ENCODE measurements at regions not wholly inside any gene's neighbourhood (a gene's known extent, or its start where the extent isn't known, plus 50 kb on each side); places are given as distances from the start of the nearest gene placed in this dataset.

DNA sequence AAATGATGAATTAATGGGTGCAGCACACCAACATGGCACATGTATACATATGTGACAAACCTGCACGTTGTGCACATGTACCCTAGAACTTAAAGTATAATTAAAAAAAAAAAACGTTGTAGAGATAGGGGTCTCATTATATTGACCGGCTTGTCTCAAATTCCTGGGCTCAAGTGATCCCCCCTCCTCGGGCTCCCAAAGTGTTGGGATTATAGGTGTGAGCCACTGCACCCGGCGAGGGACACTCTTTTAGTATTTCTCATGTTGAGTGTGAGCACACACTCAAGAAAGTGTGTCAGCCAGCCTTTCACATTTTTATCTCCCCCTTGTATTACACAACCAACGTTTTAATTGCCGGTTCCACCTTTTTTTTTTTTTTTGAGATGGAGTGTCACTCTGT, 87.7 kb upstream of the SPIN1 start:
- Histone ChIP-seq H3K36me3 (ENCODE audit: control insufficient read depth, insufficient read depth, low read length) (no peaks in the 10 kb centered on the region), H3K9me3 (ENCODE audit: control insufficient read depth in 2 of 2, low read length in 2 of 2) (no peaks in the 10 kb centered on the region), H3K4me3 (ENCODE audit: low read depth, low read length) (no peak overlapping the region), H3K27me3 (ENCODE audit: control insufficient read depth, insufficient read depth, low read length) (no peaks in the 10 kb centered on the region), H3K4me1 (ENCODE audit: control insufficient read depth, insufficient read depth, low read length, poor library complexity, severe bottlenecking) (peaks cover 8% of the 10 kb centered on the region), H3K27ac (ENCODE audit: insufficient read depth, low read length, poor library complexity, severe bottlenecking) (no peak overlapping the region)
- Mint-ChIP-seq H3K4me1 (peaks cover 11 to 18% (median 14%) of the 10 kb centered on the region in 4 donors), H3K4me3 (no peak overlapping the region), H3K36me3 (no peaks in the 10 kb centered on the region), H3K27ac (no peak overlapping the region), H3K9me3 (peaks cover 0 to 4% (median 0%) of the 10 kb centered on the region in 7 donors), H3K27me3 (no peaks in the 10 kb centered on the region)
- DNase-seq (no peak), ATAC-seq (ENCODE audit: low read depth in 2 of 2) (no peak)

DNA sequence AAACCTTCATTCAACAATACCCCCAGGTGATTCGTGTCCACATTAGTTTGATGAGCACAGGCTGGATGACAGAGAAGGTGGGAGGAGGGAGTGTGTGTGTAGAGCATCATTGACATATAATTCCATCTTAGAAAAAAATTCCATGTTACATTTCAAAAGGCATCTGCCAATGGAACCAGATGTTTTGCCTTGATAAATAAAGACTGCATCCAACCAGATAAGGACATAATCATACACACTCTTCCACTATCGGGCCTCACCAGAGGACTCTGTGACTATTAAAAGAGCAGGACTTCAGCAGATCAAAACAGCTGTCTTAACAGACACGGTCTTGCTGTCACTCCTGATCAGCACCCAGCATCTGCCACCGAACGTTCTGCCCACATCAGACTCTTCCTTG, 96.4 kb upstream of the SPIN1 start:
- peaks cover 12% of the 10 kb centered on the region for H3K27me3 Mint-ChIP-seq
- no peak overlapping the region for H3K27ac Mint-ChIP-seq
- Histone ChIP-seq H3K9me3 (ENCODE audit: control insufficient read depth in 2 of 2, low read length in 2 of 2) (no peaks in the 10 kb centered on the region), H3K36me3 (ENCODE audit: control insufficient read depth, insufficient read depth, low read length) (no peaks in the 10 kb centered on the region), H3K4me1 (ENCODE audit: control insufficient read depth, insufficient read depth, low read length, poor library complexity, severe bottlenecking) (no peaks in the 10 kb centered on the region), H3K27me3 (ENCODE audit: control insufficient read depth, insufficient read depth, low read length) (no peaks in the 10 kb centered on the region), H3K4me3 (ENCODE audit: low read depth, low read length) (no peak overlapping the region), H3K27ac (ENCODE audit: insufficient read depth, low read length, poor library complexity, severe bottlenecking) (no peak overlapping the region)
- H3K36me3 Mint-ChIP-seq, result no peaks in the 10 kb centered on the region
- H3K4me1 Mint-ChIP-seq, result no peaks in the 10 kb centered on the region
- no peak overlapping the region for H3K4me3 Mint-ChIP-seq
- no peak for ATAC-seq (ENCODE audit: low read depth in 2 of 2)
- no peaks in the 10 kb centered on the region for H3K9me3 Mint-ChIP-seq
- DNase-seq, result no peak

DNA sequence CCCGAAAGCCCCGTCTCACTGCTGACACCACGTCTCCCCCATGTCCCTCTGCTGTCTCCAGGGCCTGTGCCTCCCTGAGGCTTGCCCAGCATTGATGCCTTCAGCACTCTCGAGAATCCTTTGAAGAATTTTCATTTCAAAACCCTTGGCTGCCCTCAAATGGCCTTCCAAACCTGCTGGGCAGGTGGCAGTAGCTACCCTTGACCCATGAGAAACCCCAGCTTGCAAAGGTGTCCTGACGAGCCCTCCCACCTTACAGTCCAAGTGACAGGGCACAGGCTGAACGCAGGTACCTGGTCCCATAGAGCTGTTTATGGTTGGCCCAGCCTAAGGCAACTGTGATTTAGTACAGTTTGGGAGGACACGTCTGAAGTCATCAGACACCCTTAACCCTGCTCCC, 97.2 kb upstream of the SPIN1 start:
- no peak for ATAC-seq (ENCODE audit: low read depth in 2 of 2)
- H3K27ac ChIP-seq (ENCODE audit: insufficient read depth, low read length, poor library complexity, severe bottlenecking), result no peak overlapping the region
- peaks cover 16% of the 10 kb centered on the region for H3K27me3 Mint-ChIP-seq
- H3K4me1 ChIP-seq (ENCODE audit: control insufficient read depth, insufficient read depth, low read length, poor library complexity, severe bottlenecking), result no peaks in the 10 kb centered on the region
- no peak overlapping the region for H3K27ac Mint-ChIP-seq
- no peaks in the 10 kb centered on the region for H3K4me1 Mint-ChIP-seq
- no peaks in the 10 kb centered on the region for H3K36me3 Mint-ChIP-seq
- no peak overlapping the region for H3K4me3 ChIP-seq (ENCODE audit: low read depth, low read length)
- DNase-seq, result no peak
- no peaks in the 10 kb centered on the region for H3K36me3 ChIP-seq (ENCODE audit: control insufficient read depth, insufficient read depth, low read length)
- no peaks in the 10 kb centered on the region for H3K9me3 ChIP-seq (ENCODE audit: control insufficient read depth in 2 of 2, low read length in 2 of 2)
- no peaks in the 10 kb centered on the region for H3K27me3 ChIP-seq (ENCODE audit: control insufficient read depth, insufficient read depth, low read length)
- H3K4me3 Mint-ChIP-seq, result no peak overlapping the region
- H3K9me3 Mint-ChIP-seq, result no peaks in the 10 kb centered on the region

DNA sequence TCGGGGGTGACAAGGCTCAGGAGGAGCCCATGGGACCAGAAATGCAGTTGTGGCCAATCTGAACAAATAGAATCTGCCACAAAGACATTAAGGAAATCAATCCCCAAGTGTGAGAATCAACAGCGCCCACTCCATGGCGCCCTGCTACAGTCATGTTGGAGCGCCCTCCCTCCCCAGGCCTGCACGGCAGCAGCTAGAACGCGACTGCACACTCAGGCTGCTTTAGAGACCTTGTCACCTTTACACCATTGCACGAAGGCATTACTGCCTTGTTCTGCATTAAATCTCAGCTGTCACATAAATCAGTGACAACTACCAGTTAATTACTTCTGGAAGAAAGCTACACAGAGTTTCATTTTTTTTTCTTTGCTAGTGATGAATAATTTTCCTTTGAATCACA, 98.7 kb upstream of the SPIN1 start:
- H3K27me3 ChIP-seq (ENCODE audit: control insufficient read depth, insufficient read depth, low read length), result no peaks in the 10 kb centered on the region
- no peak for ATAC-seq (ENCODE audit: low read depth in 2 of 2)
- H3K27me3 Mint-ChIP-seq, result peaks cover 23% of the 10 kb centered on the region
- peaks cover 0 to 5% (median 0%) of the 10 kb centered on the region in 4 donors for H3K4me1 Mint-ChIP-seq
- peaks cover 0 to 5% of the 10 kb centered on the region in 2 experiments for H3K9me3 ChIP-seq (ENCODE audit: control insufficient read depth in 2 of 2, low read length in 2 of 2)
- H3K36me3 Mint-ChIP-seq, result no peaks in the 10 kb centered on the region
- no peak overlapping the region for H3K27ac ChIP-seq (ENCODE audit: insufficient read depth, low read length, poor library complexity, severe bottlenecking)
- H3K4me1 ChIP-seq (ENCODE audit: control insufficient read depth, insufficient read depth, low read length, poor library complexity, severe bottlenecking), result no peaks in the 10 kb centered on the region
- peaks cover 0 to 7% (median 0%) of the 10 kb centered on the region in 7 donors for H3K9me3 Mint-ChIP-seq
- no peak overlapping the region for H3K4me3 Mint-ChIP-seq
- H3K4me3 ChIP-seq (ENCODE audit: low read depth, low read length), result no peak overlapping the region
- no peak for DNase-seq
- peak overlapping the region in 1 of 3 donors; percentile 47 for H3K27ac Mint-ChIP-seq
- H3K36me3 ChIP-seq (ENCODE audit: control insufficient read depth, insufficient read depth, low read length), result no peaks in the 10 kb centered on the region

DNA sequence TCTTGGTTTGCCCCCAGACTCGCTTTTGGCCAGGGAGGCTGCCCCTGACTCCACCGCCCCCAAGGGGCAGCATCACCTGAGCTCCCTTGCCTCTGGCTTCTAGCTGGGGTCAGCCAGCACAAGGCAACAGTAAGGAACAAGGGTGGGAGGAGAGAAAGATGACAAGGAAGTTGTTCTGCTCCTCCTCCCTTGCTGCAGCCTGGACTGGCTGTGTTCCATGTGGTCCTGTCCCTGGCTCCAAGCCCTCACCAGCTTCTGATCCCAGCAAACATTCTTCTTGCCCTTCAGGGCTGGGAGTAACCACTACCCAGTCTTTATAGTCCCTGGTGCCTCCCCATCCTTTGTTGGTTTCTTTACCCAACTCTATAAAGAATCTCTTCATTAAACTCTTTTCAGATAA, 100.3 kb upstream of the SPIN1 start:
- no peak for DNase-seq
- Mint-ChIP-seq H3K4me3 (no peak overlapping the region), H3K27me3 (peaks cover 19% of the 10 kb centered on the region), H3K4me1 (peaks cover 0 to 5% (median 0%) of the 10 kb centered on the region in 4 donors), H3K27ac (peak overlapping the region in 1 of 3 donors; percentile 12), H3K9me3 (peaks cover 0 to 13% (median 6%) of the 10 kb centered on the region in 7 donors), H3K36me3 (no peaks in the 10 kb centered on the region)
- H3K36me3 ChIP-seq (ENCODE audit: control insufficient read depth, insufficient read depth, low read length), result no peaks in the 10 kb centered on the region
- H3K27me3 ChIP-seq (ENCODE audit: control insufficient read depth, insufficient read depth, low read length), result no peaks in the 10 kb centered on the region
- H3K4me1 ChIP-seq (ENCODE audit: control insufficient read depth, insufficient read depth, low read length, poor library complexity, severe bottlenecking), result no peaks in the 10 kb centered on the region
- no peak overlapping the region for H3K27ac ChIP-seq (ENCODE audit: insufficient read depth, low read length, poor library complexity, severe bottlenecking)
- H3K9me3 ChIP-seq (ENCODE audit: control insufficient read depth in 2 of 2, low read length in 2 of 2), result peaks cover 0 to 7% of the 10 kb centered on the region in 2 experiments
- no peak for ATAC-seq (ENCODE audit: low read depth in 2 of 2)
- H3K4me3 ChIP-seq (ENCODE audit: low read depth, low read length), result no peak overlapping the region

DNA sequence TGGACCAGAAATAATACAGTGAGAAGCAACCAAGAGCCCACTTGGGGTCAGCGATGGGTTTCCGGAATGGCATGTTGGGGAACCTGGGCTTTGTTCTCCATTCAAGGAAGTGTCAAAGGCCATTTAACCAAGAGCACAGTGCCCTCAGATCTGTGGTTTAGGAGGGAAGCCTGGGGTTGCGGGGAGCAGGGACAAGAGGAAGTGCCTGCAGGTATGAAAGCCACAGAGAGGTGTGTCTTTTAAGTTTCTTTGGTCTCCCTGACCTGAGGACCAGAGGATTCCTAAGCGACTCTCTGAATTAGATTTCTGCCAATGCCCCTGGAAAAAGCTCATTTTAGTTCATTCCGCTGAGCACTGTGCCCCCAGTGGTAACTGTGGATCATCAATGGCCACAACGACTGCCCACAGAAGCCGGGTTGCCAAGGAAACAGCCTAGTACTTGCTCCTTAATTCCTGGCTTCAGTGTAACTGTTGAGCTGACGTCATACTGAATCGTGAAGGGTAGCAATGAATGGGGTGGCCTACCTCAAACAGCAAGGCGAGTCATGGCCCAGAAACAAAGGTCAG, 107.3 kb upstream of the SPIN1 start:
- H3K27me3 ChIP-seq (ENCODE audit: control insufficient read depth, insufficient read depth, low read length), result no peaks in the 10 kb centered on the region
- Mint-ChIP-seq H3K9me3 (peaks cover 1 to 14% (median 6%) of the 10 kb centered on the region in 7 donors), H3K36me3 (no peaks in the 10 kb centered on the region), H3K4me1 (peaks cover 0 to 8% (median 6%) of the 10 kb centered on the region in 4 donors), H3K27me3 (peaks cover 18% of the 10 kb centered on the region), H3K27ac (no peak overlapping the region), H3K4me3 (no peak overlapping the region)
- no peaks in the 10 kb centered on the region for H3K4me1 ChIP-seq (ENCODE audit: control insufficient read depth, insufficient read depth, low read length, poor library complexity, severe bottlenecking)
- DNase-seq (no peak), ATAC-seq (ENCODE audit: low read depth in 2 of 2) (no peak)
- no peak overlapping the region for H3K4me3 ChIP-seq (ENCODE audit: low read depth, low read length)
- H3K27ac ChIP-seq (ENCODE audit: insufficient read depth, low read length, poor library complexity, severe bottlenecking), result no peak overlapping the region
- no peaks in the 10 kb centered on the region for H3K36me3 ChIP-seq (ENCODE audit: control insufficient read depth, insufficient read depth, low read length)
- H3K9me3 ChIP-seq (ENCODE audit: control insufficient read depth in 2 of 2, low read length in 2 of 2), result peaks cover 0 to 8% of the 10 kb centered on the region in 2 experiments

DNA sequence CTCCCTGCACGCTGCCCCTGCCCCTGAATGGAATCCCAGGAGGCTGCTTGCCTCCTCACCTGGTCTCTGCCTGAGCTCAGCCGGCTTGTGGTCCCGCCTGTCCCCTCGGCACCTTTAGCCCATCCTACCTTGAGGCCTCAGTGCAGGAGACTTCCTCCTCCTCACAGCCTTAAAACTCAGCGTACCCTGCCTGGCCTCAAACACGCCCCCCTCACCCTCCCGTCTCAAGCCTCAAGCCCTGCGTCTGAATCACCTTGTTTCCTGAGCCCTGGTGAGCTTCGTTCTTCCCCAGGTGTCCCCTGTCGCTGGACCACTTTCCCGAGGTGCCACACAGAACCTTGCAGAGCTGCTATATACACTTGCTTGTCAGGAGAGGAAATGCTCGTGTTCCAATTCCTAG, 110.2 kb upstream of the SPIN1 start:
- H3K9me3 ChIP-seq (ENCODE audit: control insufficient read depth in 2 of 2, low read length in 2 of 2), result peaks cover 0 to 2% of the 10 kb centered on the region in 2 experiments
- no peak overlapping the region for H3K27ac Mint-ChIP-seq
- no peaks in the 10 kb centered on the region for H3K36me3 Mint-ChIP-seq
- no peak overlapping the region for H3K4me3 Mint-ChIP-seq
- ATAC-seq (ENCODE audit: low read depth in 2 of 2) (no peak), DNase-seq (no peak)
- no peaks in the 10 kb centered on the region for H3K4me1 ChIP-seq (ENCODE audit: control insufficient read depth, insufficient read depth, low read length, poor library complexity, severe bottlenecking)
- H3K4me3 ChIP-seq (ENCODE audit: low read depth, low read length), result no peak overlapping the region
- peaks cover 20% of the 10 kb centered on the region for H3K27me3 Mint-ChIP-seq
- peaks cover 0 to 5% (median 1%) of the 10 kb centered on the region in 7 donors for H3K9me3 Mint-ChIP-seq
- H3K4me1 Mint-ChIP-seq, result peaks cover 0 to 8% (median 4%) of the 10 kb centered on the region in 4 donors
- no peaks in the 10 kb centered on the region for H3K27me3 ChIP-seq (ENCODE audit: control insufficient read depth, insufficient read depth, low read length)
- H3K36me3 ChIP-seq (ENCODE audit: control insufficient read depth, insufficient read depth, low read length), result no peaks in the 10 kb centered on the region
- H3K27ac ChIP-seq (ENCODE audit: insufficient read depth, low read length, poor library complexity, severe bottlenecking), result no peak overlapping the region

DNA sequence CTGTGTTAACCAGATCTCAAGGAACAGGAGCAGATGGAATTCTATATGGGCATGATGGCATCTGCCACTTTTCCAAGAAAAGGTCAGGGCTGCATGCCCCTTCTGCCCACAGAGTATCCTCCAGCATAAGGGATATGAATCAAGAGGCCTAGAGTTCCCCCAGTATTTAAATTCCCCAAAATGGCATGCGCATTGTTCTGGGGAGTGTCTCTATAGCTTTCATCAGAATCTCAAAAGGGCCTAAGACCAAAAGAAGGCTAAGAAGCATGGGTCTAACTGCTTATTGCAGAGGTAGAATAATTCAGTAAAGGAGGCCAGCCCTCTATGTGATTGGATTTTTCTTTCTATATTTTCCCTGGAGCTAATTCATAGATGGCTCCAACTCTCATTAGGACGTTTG, 114.2 kb upstream of the SPIN1 start:
- H3K36me3 Mint-ChIP-seq, result no peaks in the 10 kb centered on the region
- Histone ChIP-seq H3K36me3 (ENCODE audit: control insufficient read depth, insufficient read depth, low read length) (no peaks in the 10 kb centered on the region), H3K4me3 (ENCODE audit: low read depth, low read length) (no peak overlapping the region), H3K9me3 (ENCODE audit: control insufficient read depth in 2 of 2, low read length in 2 of 2) (no peaks in the 10 kb centered on the region), H3K27me3 (ENCODE audit: control insufficient read depth, insufficient read depth, low read length) (no peaks in the 10 kb centered on the region), H3K27ac (ENCODE audit: insufficient read depth, low read length, poor library complexity, severe bottlenecking) (no peak overlapping the region), H3K4me1 (ENCODE audit: control insufficient read depth, insufficient read depth, low read length, poor library complexity, severe bottlenecking) (no peaks in the 10 kb centered on the region)
- peaks cover 20% of the 10 kb centered on the region for H3K27me3 Mint-ChIP-seq
- DNase-seq, result no peak
- no peak overlapping the region for H3K4me3 Mint-ChIP-seq
- ATAC-seq (ENCODE audit: low read depth in 2 of 2), result no peak
- no peak overlapping the region for H3K27ac Mint-ChIP-seq
- H3K4me1 Mint-ChIP-seq, result no peaks in the 10 kb centered on the region
- H3K9me3 Mint-ChIP-seq, result peaks cover 0 to 3% (median 0%) of the 10 kb centered on the region in 7 donors

All from CD4-positive, CD25-positive, alpha-beta regulatory T cell (primary cell).